GM23338 (cell line): ENCODE measurements at regions not wholly inside any gene's neighbourhood (a gene's known extent, or its start where the extent isn't known, plus 50 kb on each side); places are given as distances from the start of the nearest gene placed in this dataset.

Source experiments
- ATAC-seq: fragments of 200-7000 bp; cut with Tn5 transposase; 3 replicates; pipeline ENCODE4 v1.9.1; 2020
- DNase-seq: peaks from one replicate; pipeline ENCODE4 v3.0.0-alpha.2; 2015; ENCODE audit warnings: low spot score
- H2AFZ ChIP-seq: fragments of 200-600 bp; sonication (generic); 2 replicates; pipeline ENCODE4 v1.8.0; 2016; ENCODE audit warnings: antibody characterized with exemption, mild to moderate bottlenecking, moderate library complexity
- H3F3A ChIP-seq: fragments of 200-600 bp; sonication (generic); replicated peaks from 2 replicates; pipeline ENCODE4 v1.8.0; 2017; ENCODE audit warnings: antibody characterized with exemption, mixed run types, low read depth
- H3K27ac ChIP-seq: fragments of 200-600 bp; sonication (generic); 2 replicates; pipeline ENCODE4 v1.6.1; 2016; ENCODE audit warnings: low read depth
- H3K27me3 ChIP-seq: fragments of 200-600 bp; sonication (generic); 2 replicates; pipeline ENCODE4 v1.8.0; 2016; ENCODE audit warnings: mild to moderate bottlenecking, mixed run types, moderate library complexity; ENCODE audit not compliant: insufficient read depth
- H3K36me3 ChIP-seq: fragments of 200-600 bp; sonication (generic); 2 replicates; pipeline ENCODE4 v1.8.0; 2016; ENCODE audit warnings: mild to moderate bottlenecking; ENCODE audit not compliant: insufficient read depth
- H3K4me1 ChIP-seq: fragments of 200-600 bp; sonication (generic); 2 replicates; pipeline ENCODE4 v1.8.0; 2016; ENCODE audit warnings: mild to moderate bottlenecking, moderate library complexity; ENCODE audit not compliant: insufficient read depth
- H3K4me2 ChIP-seq: fragments of 200-600 bp; sonication (generic); 2 replicates; pipeline ENCODE4 v1.7.1; 2017; ENCODE audit warnings: mixed run types
- H3K4me3 ChIP-seq: fragments of 200-600 bp; sonication (generic); 2 replicates; pipeline ENCODE4 v1.6.1; 2016; ENCODE audit warnings: mixed run types
- H3K79me2 ChIP-seq: fragments of 200-600 bp; sonication (generic); replicated peaks from 2 replicates; pipeline ENCODE4 v1.8.0; 2017; ENCODE audit warnings: mild to moderate bottlenecking; ENCODE audit not compliant: insufficient read depth
- H3K9me2 ChIP-seq: fragments of 200-600 bp; sonication (generic); 2 replicates; pipeline ENCODE4 v1.8.0; 2017; ENCODE audit not compliant: insufficient read depth
- H4K20me1 ChIP-seq: fragments of 200-600 bp; sonication (generic); replicated peaks from 2 replicates; pipeline ENCODE4 v1.8.0; 2017; ENCODE audit warnings: mild to moderate bottlenecking; ENCODE audit not compliant: insufficient read depth
- H3K27ac Mint-ChIP-seq: 2 replicates; pipeline ENCODE4 v1.8.0; 2020; ENCODE audit warnings: inconsistent platforms, mild to moderate bottlenecking, moderate library complexity, mixed read lengths
- H3K27me3 Mint-ChIP-seq: 3 replicates; pipeline ENCODE4 v1.8.0; 2022; ENCODE audit warnings: low read depth, mild to moderate bottlenecking, moderate library complexity, mixed read lengths, inconsistent platforms; ENCODE audit not compliant: insufficient read depth, poor library complexity
- H3K36me3 Mint-ChIP-seq: 3 replicates; pipeline ENCODE4 v1.8.0; 2021; ENCODE audit warnings: low read depth, mild to moderate bottlenecking, inconsistent platforms, moderate library complexity, mixed read lengths
- H3K4me1 Mint-ChIP-seq: 3 replicates; pipeline ENCODE4 v1.8.0; 2020; ENCODE audit warnings: mild to moderate bottlenecking, inconsistent platforms, mixed read lengths
- H3K4me3 Mint-ChIP-seq: 3 replicates; pipeline ENCODE4 v1.8.0; 2021; ENCODE audit warnings: moderate library complexity, mild to moderate bottlenecking, inconsistent platforms, mixed read lengths
- H3K9me3 Mint-ChIP-seq: 3 replicates; pipeline ENCODE4 v1.8.0; 2020; ENCODE audit warnings: moderate library complexity, mild to moderate bottlenecking, inconsistent platforms, mixed read lengths
- ETS1 ChIP-seq: IDR thresholded peaks from 2 replicates; pipeline ENCODE4 v1.6.1; 2016; ENCODE audit warnings: antibody characterized with exemption
- EZH2 ChIP-seq: fragments of 200-600 bp; sonication (generic); IDR thresholded peaks from one replicate; pipeline ENCODE4 v1.8.0; 2017; ENCODE audit warnings: antibody characterized with exemption, mild to moderate bottlenecking, low read depth; ENCODE audit not compliant: unreplicated experiment
- EZH2phosphoT487 ChIP-seq: fragments of 200-600 bp; sonication (generic); IDR thresholded peaks from one replicate; pipeline ENCODE4 v1.8.1; 2018; ENCODE audit warnings: antibody characterized with exemption; ENCODE audit not compliant: unreplicated experiment
- JUNB ChIP-seq: IDR thresholded peaks from one replicate; pipeline ENCODE4 v1.6.1; 2016; ENCODE audit warnings: antibody characterized with exemption; ENCODE audit not compliant: unreplicated experiment
- POLR2AphosphoS5 ChIP-seq: IDR thresholded peaks from 2 replicates; pipeline ENCODE4 v1.6.1; 2016; ENCODE audit warnings: antibody characterized with exemption, low read depth
- REST ChIP-seq: IDR thresholded peaks from one replicate; pipeline ENCODE4 v1.6.1; 2018; ENCODE audit warnings: antibody characterized with exemption; ENCODE audit not compliant: unreplicated experiment
- STAT1 ChIP-seq: IDR thresholded peaks from one replicate; pipeline ENCODE4 v1.6.1; 2016; ENCODE audit warnings: antibody characterized with exemption; ENCODE audit not compliant: unreplicated experiment
- ZNF114 ChIP-seq: fragments of 250-450 bp; sonication (Bioruptor Pico); IDR thresholded peaks from 2 replicates; pipeline ENCODE4 v1.5.0; 2020; ENCODE audit warnings: mild to moderate bottlenecking, moderate library complexity
- ZNF331 ChIP-seq: fragments of 250-450 bp; sonication (Bioruptor Pico); IDR thresholded peaks from 2 replicates; pipeline ENCODE4 v1.5.0; 2020; ENCODE audit warnings: low read depth, mild to moderate bottlenecking, moderate library complexity
- TF ChIP-seq, protein P1 (sequence below), 2 experiments: fragments of 200-600 bp in 1 of 2; sonication (generic) in 1 of 2; conservative IDR thresholded peaks; 2 replicates each; pipeline versions ENCODE4 v1.5.1 to v1.6.1; 2016 to 2017; ENCODE audit warnings: antibody characterized with exemption in 2 of 2, low read depth in 2 of 2, mild to moderate bottlenecking in 2 of 2, moderate library complexity in 1 of 2

- Histone ChIP-seq H3K27me3 (no peaks in the 10 kb centered on the region), H3F3A (no peaks in the 10 kb centered on the region), H3K4me3 (no peak overlapping the region), H2AFZ (no peak overlapping the region), H3K4me2 (no peak overlapping the region), H3K36me3 (no peaks in the 10 kb centered on the region), H3K79me2 (no peaks in the 10 kb centered on the region), H4K20me1 (no peaks in the 10 kb centered on the region), H3K27ac (no peak overlapping the region), H3K4me1 (no peaks in the 10 kb centered on the region), H3K9me2 (no peaks in the 10 kb centered on the region)
- no peak for TF ChIP-seq JUNB
- no peak for TF ChIP-seq REST
- TF ChIP-seq EZH2, result no peak
- TF ChIP-seq EZH2phosphoT487, result no peak
- TF ChIP-seq POLR2AphosphoS5, result no peak
- TF ChIP-seq, protein P1, sequence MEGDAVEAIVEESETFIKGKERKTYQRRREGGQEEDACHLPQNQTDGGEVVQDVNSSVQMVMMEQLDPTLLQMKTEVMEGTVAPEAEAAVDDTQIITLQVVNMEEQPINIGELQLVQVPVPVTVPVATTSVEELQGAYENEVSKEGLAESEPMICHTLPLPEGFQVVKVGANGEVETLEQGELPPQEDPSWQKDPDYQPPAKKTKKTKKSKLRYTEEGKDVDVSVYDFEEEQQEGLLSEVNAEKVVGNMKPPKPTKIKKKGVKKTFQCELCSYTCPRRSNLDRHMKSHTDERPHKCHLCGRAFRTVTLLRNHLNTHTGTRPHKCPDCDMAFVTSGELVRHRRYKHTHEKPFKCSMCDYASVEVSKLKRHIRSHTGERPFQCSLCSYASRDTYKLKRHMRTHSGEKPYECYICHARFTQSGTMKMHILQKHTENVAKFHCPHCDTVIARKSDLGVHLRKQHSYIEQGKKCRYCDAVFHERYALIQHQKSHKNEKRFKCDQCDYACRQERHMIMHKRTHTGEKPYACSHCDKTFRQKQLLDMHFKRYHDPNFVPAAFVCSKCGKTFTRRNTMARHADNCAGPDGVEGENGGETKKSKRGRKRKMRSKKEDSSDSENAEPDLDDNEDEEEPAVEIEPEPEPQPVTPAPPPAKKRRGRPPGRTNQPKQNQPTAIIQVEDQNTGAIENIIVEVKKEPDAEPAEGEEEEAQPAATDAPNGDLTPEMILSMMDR (conservative IDR thresholded peaks at IDR 0.05; ENCODE audit: low read depth in 2 of 2), result peak in 1 of 2 experiments; percentile 23; a peak in 2 of 4 replicates
- H3K27ac Mint-ChIP-seq, result no peak overlapping the region
- ATAC-seq (no peak), DNase-seq (no peak)
- no peaks in the 10 kb centered on the region for H3K36me3 Mint-ChIP-seq
- H3K9me3 Mint-ChIP-seq, result no peaks in the 10 kb centered on the region; the same call in 2 of the 3 replicates
- H3K27me3 Mint-ChIP-seq, result peaks cover 4% of the 10 kb centered on the region
- H3K4me1 Mint-ChIP-seq, result peaks cover 3% of the 10 kb centered on the region; the same call in 1 of the 3 replicates
- H3K4me3 Mint-ChIP-seq, result no peak overlapping the region
Observed at GRCh38 chr17:33508215-33508614, 215.1 kb upstream of the ASIC2 start.

GRCh38 chr17:33509331-33509730 lies 216.2 kb upstream of the ASIC2 start:
- Histone ChIP-seq H3F3A (no peaks in the 10 kb centered on the region), H2AFZ (no peak overlapping the region), H3K27me3 (no peaks in the 10 kb centered on the region), H3K9me2 (no peaks in the 10 kb centered on the region), H3K4me3 (no peak overlapping the region), H3K36me3 (no peaks in the 10 kb centered on the region), H4K20me1 (no peaks in the 10 kb centered on the region), H3K4me2 (no peak overlapping the region), H3K79me2 (no peaks in the 10 kb centered on the region), H3K4me1 (no peaks in the 10 kb centered on the region), H3K27ac (no peak overlapping the region)
- no peak for DNase-seq
- Mint-ChIP-seq H3K27ac (no peak overlapping the region), H3K4me1 (peaks cover 3% of the 10 kb centered on the region; the same call in 1 of the 3 replicates), H3K36me3 (no peaks in the 10 kb centered on the region), H3K4me3 (no peak overlapping the region), H3K27me3 (peaks cover 7% of the 10 kb centered on the region), H3K9me3 (no peaks in the 10 kb centered on the region; the same call in 2 of the 3 replicates)
- TF ChIP-seq ETS1 (no peak), ZNF331 (CRISPR knock-in tag) (no peak), ZNF114 (CRISPR knock-in tag) (no peak), STAT1 (no peak), EZH2 (no peak), REST (no peak), JUNB (no peak)
- TF ChIP-seq, protein P1 (conservative IDR thresholded peaks at IDR 0.05; ENCODE audit: low read depth in 2 of 2), result no peak
- ATAC-seq, result no peak
